OCI-LY3 (cell line): ENCODE measurements at regions not wholly inside any gene's neighbourhood (a gene's known extent, or its start where the extent isn't known, plus 50 kb on each side); places are given as distances from the start of the nearest gene placed in this dataset.

Experiments
- CTCF ChIP-seq: fragments of 200-600, 300-600 bp; sonication (generic); IDR thresholded peaks from 2 replicates; pipeline ENCODE4 v1.5.1; 2014; ENCODE audit warnings: antibody characterized with exemption, low read length, low read depth
- EZH2phosphoT487 ChIP-seq: fragments of 200-600 bp; shearing (Covaris generic); IDR thresholded peaks from 2 replicates; pipeline ENCODE4 v1.6.1; 2018; ENCODE audit warnings: antibody characterized with exemption, mixed run types, low read depth

GRCh38 chr2:123915380-123915779 is 109.7 kb upstream of the CNTNAP5 start:
- TF ChIP-seq CTCF (no peak), EZH2phosphoT487 (no peak)
